Body of pancreas (tissue), 4 donors: ENCODE measurements at regions not wholly inside any gene's neighbourhood (a gene's known extent, or its start where the extent isn't known, plus 50 kb on each side); places are given as distances from the start of the nearest gene placed in this dataset.

Experiments
- ATAC-seq: fragments of 150-250 bp; one replicate; pipeline ENCODE4 v1.9.1; 2016
- DNase-seq, 4 donors: peaks; one replicate each; pipeline ENCODE4 v3.0.0-alpha.2; 2019
- H3K27ac ChIP-seq, 4 donors: fragments of 200-600 bp; sonication (generic); 1 replicate in 3 of 4; 2 replicates in 1 of 4; pipeline versions ENCODE4 v1.5.1 to v1.6.1; 2016 to 2019; ENCODE audit warnings: mild to moderate bottlenecking in 1 of 4, mixed read lengths in 1 of 4, moderate library complexity in 1 of 4
- H3K27me3 ChIP-seq, 2 donors: fragments of 200-600 bp; sonication (generic); one replicate each; pipeline ENCODE4 v1.6.0; 2016; ENCODE audit warnings: mild to moderate bottlenecking in 1 of 2
- H3K36me3 ChIP-seq, 2 donors: fragments of 200-600 bp; sonication (generic); replicated peaks in 1 of 2; 2 replicates each; pipeline ENCODE4 v1.5.1; 2016; ENCODE audit warnings: low read depth in 2 of 2; ENCODE audit not compliant: insufficient read depth in 1 of 2
- H3K4me1 ChIP-seq: fragments of 200-600 bp; sonication (generic); one replicate; pipeline ENCODE4 v1.6.0; 2016
- H3K4me3 ChIP-seq, 2 donors: fragments of 200-600 bp; sonication (generic); 1 replicate in 1 of 2; 2 replicates in 1 of 2; pipeline ENCODE4 v1.5.1; 2016 to 2019
- H3K9me3 ChIP-seq, 3 donors: fragments of 200-600 bp; sonication (generic); 1 replicate in 2 of 3; 2 replicates in 1 of 3; pipeline ENCODE4 v1.5.1; 2016
- POLR2A ChIP-seq, 3 donors: fragments of 450-650 bp; IDR thresholded peaks; one replicate each; pipeline ENCODE4 v1.6.1; 2016; ENCODE audit warnings: antibody characterized with exemption in 3 of 3, mild to moderate bottlenecking in 2 of 3
- WGBS, 2 donors: methylation state at CpG; one replicate each; pipeline ENCODE4 v1.1.5; 2017; 5-methylcytosine and 5-hydroxymethylcytosine counted together
- intact Hi-C: fragments of 100-400 bp; cut with DNase I; formaldehyde crosslinking; loops from one replicate; pipeline ENCODE4 v1.15.1; 2023
- TF ChIP-seq, protein P1 (sequence below), 7 experiments: fragments of 450-650 bp in 4 of 7; fragments of 200-600 bp in 3 of 7; sonication (generic) in 3 of 7; IDR thresholded peaks; one replicate each; pipeline ENCODE4 v1.5.1; 2016 to 2019; ENCODE audit warnings: antibody characterized with exemption in 7 of 7

DNA sequence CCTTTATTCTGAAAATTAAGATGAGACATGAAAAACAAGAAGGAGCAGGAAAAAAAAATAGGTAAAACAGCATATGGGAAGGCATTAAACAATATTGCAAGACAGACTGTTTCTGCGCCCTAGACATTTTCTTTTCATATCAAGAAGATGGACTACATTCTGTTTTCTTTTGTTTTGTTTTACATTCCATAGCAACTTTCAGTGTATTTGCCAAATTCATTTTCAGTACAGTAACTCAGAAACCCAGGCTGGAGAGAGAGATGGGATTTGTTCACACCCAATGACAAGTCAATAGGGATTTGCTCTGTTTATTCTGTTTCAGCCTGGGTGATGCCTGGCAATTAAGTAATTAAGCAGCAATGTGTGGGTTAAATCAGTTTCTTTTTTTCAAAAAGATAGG lies 892.8 kb upstream of the DIAPH2 start:
- no peak for DNase-seq
- H3K4me1 ChIP-seq, result no peaks in the 10 kb centered on the region

GRCh38 chrX:95797344-95797743 lies 887.3 kb upstream of the DIAPH2 start:
- no peak overlapping the region for H3K4me3 ChIP-seq
- DNase-seq, result no peak
- no peaks in the 10 kb centered on the region for H3K4me1 ChIP-seq
- H3K27ac ChIP-seq, result no peak overlapping the region
- WGBS, 2 donors, result 33% methylated on average over 1 of the region's 1 CpG; no CpG with 5 or more reads in 1 of the 2 donors
- intact Hi-C loops, result no loop called here
- no peak for ATAC-seq
- TF ChIP-seq POLR2A (IDR thresholded peaks at IDR 0.05), result no peak
- TF ChIP-seq, protein P1, sequence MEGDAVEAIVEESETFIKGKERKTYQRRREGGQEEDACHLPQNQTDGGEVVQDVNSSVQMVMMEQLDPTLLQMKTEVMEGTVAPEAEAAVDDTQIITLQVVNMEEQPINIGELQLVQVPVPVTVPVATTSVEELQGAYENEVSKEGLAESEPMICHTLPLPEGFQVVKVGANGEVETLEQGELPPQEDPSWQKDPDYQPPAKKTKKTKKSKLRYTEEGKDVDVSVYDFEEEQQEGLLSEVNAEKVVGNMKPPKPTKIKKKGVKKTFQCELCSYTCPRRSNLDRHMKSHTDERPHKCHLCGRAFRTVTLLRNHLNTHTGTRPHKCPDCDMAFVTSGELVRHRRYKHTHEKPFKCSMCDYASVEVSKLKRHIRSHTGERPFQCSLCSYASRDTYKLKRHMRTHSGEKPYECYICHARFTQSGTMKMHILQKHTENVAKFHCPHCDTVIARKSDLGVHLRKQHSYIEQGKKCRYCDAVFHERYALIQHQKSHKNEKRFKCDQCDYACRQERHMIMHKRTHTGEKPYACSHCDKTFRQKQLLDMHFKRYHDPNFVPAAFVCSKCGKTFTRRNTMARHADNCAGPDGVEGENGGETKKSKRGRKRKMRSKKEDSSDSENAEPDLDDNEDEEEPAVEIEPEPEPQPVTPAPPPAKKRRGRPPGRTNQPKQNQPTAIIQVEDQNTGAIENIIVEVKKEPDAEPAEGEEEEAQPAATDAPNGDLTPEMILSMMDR (IDR thresholded peaks at IDR 0.05), result no peak
- no peaks in the 10 kb centered on the region for H3K27me3 ChIP-seq
- H3K9me3 ChIP-seq, result no peaks in the 10 kb centered on the region
- H3K36me3 ChIP-seq, result no peaks in the 10 kb centered on the region

More for the DNA sequence above, 892.8 kb upstream of the DIAPH2 start:
- TF ChIP-seq POLR2A (IDR thresholded peaks at IDR 0.05), result no peak
- TF ChIP-seq, protein P1 (IDR thresholded peaks at IDR 0.05), result no peak
- Histone ChIP-seq H3K27me3 (no peaks in the 10 kb centered on the region), H3K27ac (no peak overlapping the region), H3K36me3 (no peaks in the 10 kb centered on the region), H3K4me3 (no peak overlapping the region), H3K9me3 (no peaks in the 10 kb centered on the region)
- no peak for ATAC-seq
- intact Hi-C loops, result no loop called here
- 70 to 76% methylated on average over 1 of the region's 1 CpG for whole genome bisulfite sequencing, 2 donors

DNA sequence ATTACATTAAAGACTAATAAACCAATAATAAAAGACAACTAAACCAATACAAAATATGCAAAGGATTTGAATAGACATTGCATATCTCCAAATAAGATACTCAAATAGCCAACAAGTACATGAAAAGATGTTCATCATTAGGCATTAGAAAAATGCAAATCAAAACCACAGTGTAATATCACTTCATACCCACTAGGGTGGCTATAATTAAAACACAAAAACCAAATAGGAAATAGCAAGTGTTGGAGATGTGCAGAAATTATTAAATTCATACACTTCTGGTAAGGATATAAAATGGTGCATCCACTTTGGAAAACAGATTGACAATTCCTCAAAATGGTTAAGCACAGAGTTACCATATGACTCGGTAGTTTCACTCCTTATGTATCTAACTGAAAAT lies 860.8 kb upstream of the DIAPH2 start:
- H3K27me3 ChIP-seq, result no peaks in the 10 kb centered on the region
- TF ChIP-seq, protein P1 (IDR thresholded peaks at IDR 0.05), result no peak
- TF ChIP-seq POLR2A (IDR thresholded peaks at IDR 0.05), result no peak
- H3K27ac ChIP-seq, result no peak overlapping the region
- WGBS, 2 donors, result 84 to 94% methylated on average over 1 of the region's 1 CpG
- H3K4me1 ChIP-seq, result no peaks in the 10 kb centered on the region
- H3K9me3 ChIP-seq, result no peaks in the 10 kb centered on the region
- no peak for DNase-seq
- no peak overlapping the region for H3K4me3 ChIP-seq
- ATAC-seq, result no peak
- intact Hi-C loops, result no loop called here
- H3K36me3 ChIP-seq, result no peaks in the 10 kb centered on the region

DNA sequence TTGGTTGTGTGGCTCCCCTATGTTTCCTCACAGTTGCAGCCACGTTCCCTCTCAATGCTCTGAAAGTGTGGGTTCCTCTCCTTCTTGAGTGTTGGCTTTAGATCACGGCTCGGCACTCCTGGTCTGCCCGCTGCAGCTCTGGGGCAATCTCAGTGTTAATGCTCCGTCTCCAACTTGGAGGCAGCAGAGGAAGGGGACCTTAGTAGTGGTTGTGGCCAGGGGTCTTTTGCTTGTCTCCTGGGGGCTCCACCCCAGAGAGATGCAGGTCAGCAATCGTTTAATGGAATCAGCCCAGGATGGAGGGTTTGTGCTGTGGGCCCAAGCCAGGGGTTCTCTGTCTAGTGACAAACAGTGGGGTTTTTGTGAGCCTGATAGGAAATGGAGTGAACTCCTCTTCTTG lies 849.4 kb upstream of the DIAPH2 start:
- H3K9me3 ChIP-seq, result no peaks in the 10 kb centered on the region
- TF ChIP-seq, protein P1 (IDR thresholded peaks at IDR 0.05), result no peak
- no peak for TF ChIP-seq POLR2A (IDR thresholded peaks at IDR 0.05)
- H3K36me3 ChIP-seq, result no peaks in the 10 kb centered on the region
- H3K27me3 ChIP-seq, result no peaks in the 10 kb centered on the region
- H3K27ac ChIP-seq, result no peak overlapping the region
- H3K4me3 ChIP-seq, result no peak overlapping the region
- ATAC-seq (no peak), DNase-seq (no peak)
- 17 to 79% methylated on average over 1 to 6 of the region's 6 CpGs for WGBS, 2 donors
- no peaks in the 10 kb centered on the region for H3K4me1 ChIP-seq
- intact Hi-C loops, result no loop called here

DNA sequence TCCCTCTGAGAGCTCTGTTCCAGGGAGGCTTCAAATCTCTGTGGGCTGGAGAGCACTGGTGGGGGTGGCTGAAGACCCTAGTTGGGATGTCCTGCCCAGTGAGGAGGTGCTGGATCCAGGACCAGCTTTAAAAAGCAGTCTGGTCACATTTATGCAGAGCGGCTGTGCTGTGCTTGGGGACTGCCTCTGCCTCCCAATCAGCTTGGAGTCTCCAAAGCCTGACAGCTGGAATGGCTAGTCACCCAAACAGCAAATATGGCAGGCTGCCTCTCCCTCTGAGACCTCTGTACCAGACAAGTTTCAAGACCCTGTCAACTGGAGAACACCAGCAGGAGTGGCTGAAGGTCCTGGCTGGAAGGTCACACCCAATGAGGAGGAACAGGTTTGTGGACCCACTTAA lies 848.1 kb upstream of the DIAPH2 start:
- TF ChIP-seq, protein P1 (IDR thresholded peaks at IDR 0.05), result no peak
- no peak for TF ChIP-seq POLR2A (IDR thresholded peaks at IDR 0.05)
- WGBS, 2 donors, result 63% methylated on average over 1 of the region's 1 CpG; no CpG with 5 or more reads in 1 of the 2 donors
- ATAC-seq (no peak), DNase-seq (no peak)
- H3K36me3 ChIP-seq, result no peaks in the 10 kb centered on the region
- no peak overlapping the region for H3K27ac ChIP-seq
- intact Hi-C loops, result no loop called here
- no peaks in the 10 kb centered on the region for H3K27me3 ChIP-seq
- H3K4me1 ChIP-seq, result no peaks in the 10 kb centered on the region
- no peak overlapping the region for H3K4me3 ChIP-seq
- H3K9me3 ChIP-seq, result no peaks in the 10 kb centered on the region
